Astrocyte of the spinal cord (primary cell): ENCODE measurements at regions not wholly inside any gene's neighbourhood (a gene's known extent, or its start where the extent isn't known, plus 50 kb on each side); places are given as distances from the start of the nearest gene placed in this dataset.
"Not testable (repeated sequence)": the region's sequence is repeated elsewhere in the genome, so short reads cannot be mapped to it uniquely, and the experiment has no call there.

Experiments used
- DNase-seq: peaks from one replicate; pipeline ENCODE4 v3.0.0; 2011; ENCODE audit warnings: low read depth, low spot score
- H3K4me3 ChIP-seq: 2 replicates; pipeline ENCODE4 v1.5.1; 2011; ENCODE audit warnings: low read depth, mild to moderate bottlenecking, low read length, moderate library complexity
- in situ Hi-C: cut with HindIII; loops from 2 replicates; pipeline ENCODE4 v1.10.0; 2017; ENCODE audit warnings: low sequenced_read_pairs
- TF ChIP-seq, protein P1 (sequence below): IDR thresholded peaks from 2 replicates; pipeline ENCODE4 v1.5.1; 2012; ENCODE audit warnings: low read depth, mild to moderate bottlenecking, low read length, inconsistent platforms

DNA sequence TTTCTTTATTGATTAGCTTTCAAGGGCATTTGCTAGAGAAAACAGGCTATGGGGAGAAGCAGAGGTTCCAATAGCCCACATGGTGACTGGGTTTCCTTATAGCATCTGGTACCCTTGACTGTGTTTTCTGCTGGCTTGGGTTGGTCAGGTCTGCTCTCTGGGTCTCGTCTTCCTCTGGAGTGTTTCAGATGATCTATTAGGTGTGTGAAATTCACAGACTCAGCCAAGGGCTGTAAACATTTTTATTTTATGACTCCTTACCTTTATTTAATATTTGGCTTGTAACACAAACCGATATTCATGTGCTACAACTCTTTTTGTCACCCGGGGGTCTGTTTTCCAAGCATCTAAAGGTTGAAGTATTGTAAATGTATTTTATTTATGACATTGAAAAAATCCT, 338.9 kb downstream of the GADD45G start:
- H3K4me3 ChIP-seq: no peak overlapping the region
- in situ Hi-C loops: no loop called here
- TF ChIP-seq, protein P1, sequence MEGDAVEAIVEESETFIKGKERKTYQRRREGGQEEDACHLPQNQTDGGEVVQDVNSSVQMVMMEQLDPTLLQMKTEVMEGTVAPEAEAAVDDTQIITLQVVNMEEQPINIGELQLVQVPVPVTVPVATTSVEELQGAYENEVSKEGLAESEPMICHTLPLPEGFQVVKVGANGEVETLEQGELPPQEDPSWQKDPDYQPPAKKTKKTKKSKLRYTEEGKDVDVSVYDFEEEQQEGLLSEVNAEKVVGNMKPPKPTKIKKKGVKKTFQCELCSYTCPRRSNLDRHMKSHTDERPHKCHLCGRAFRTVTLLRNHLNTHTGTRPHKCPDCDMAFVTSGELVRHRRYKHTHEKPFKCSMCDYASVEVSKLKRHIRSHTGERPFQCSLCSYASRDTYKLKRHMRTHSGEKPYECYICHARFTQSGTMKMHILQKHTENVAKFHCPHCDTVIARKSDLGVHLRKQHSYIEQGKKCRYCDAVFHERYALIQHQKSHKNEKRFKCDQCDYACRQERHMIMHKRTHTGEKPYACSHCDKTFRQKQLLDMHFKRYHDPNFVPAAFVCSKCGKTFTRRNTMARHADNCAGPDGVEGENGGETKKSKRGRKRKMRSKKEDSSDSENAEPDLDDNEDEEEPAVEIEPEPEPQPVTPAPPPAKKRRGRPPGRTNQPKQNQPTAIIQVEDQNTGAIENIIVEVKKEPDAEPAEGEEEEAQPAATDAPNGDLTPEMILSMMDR: no peak
- no peak for DNase-seq

DNA sequence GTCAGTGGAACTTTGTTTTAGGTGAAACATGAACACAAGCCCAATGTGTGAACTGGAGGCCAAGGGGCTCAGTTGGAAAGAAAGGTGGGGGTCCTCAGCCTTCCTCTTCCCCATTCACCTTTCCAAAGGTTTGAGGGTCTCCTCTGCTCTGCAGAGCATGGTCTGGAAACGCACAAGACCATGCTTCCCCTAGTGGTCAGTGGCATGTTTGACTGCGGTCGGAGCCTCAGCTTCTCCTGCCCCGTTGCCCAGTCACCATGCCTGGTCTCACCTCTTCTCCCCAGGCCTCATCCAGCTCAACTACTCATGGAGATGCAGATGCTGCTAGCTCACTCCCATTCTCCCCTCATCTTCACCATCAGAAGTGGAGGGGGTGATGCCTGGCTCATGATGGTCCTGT, 340.3 kb downstream of the GADD45G start:
- in situ Hi-C loops: no loop called here
- TF ChIP-seq, protein P1: peak; percentile 27
- DNase-seq: no peak
- no peak overlapping the region for H3K4me3 ChIP-seq

DNA sequence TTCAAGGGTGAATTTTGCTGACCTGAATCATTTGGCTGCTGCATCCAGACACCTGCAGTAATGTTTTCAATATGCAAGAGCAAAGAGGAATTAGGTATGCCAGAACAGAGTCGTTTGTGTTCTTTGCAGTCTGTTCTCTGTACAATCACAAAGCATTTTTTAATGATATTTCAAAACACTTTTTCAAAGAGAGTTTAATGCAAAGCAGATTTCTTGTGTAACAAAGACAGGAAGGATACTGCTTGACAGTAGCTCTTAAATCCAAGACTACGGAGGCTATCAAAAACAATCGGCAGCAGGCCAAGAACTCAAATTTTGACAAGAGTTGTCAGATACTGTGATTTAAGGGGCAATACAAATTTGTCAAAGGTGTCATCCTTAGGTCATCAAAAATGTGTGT, 341.9 kb downstream of the GADD45G start:
- no peak overlapping the region for H3K4me3 ChIP-seq
- TF ChIP-seq, protein P1: no peak
- in situ Hi-C loops: no loop called here
- DNase-seq: no peak

DNA sequence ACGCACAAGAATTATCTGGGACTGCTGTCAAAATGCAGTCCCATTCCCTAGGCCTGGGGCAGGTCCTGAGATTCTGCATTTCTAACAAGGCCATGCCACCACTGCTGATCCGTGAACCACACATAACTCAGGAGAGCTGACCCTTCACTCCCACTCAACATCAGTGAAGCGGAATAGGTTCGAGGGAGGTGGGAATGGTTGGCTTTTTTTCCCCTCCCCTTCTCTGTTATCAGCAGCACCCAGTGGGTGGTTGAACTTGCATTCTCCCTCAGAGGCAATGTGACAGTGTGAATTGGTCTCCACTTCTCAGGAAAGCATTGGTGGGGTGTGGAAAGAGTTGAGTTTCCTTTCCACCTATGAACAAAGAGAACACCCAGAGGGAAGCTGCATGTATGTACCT, 344.3 kb downstream of the GADD45G start:
- in situ Hi-C loops: no loop called here
- TF ChIP-seq, protein P1: no peak
- no peak for DNase-seq

DNA sequence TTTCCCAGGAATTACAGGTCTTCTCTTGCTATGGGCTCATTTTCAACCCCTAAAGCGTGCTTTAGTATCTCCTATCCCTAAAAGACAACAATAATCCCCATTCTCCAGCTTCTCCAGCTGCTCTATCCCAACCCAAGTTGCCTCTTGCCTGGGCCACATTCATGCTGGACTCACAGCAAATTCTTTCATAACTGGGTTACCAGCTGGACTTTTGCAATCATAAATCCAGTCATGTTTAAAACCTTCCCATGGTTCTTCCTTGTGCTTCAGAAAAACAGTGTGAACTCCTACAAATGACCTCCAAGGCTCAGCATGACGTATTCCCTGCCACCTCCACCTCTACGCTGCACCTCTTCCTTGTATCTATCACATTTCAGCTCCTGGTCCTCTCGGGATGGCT, 346.9 kb downstream of the GADD45G start:
- in situ Hi-C loops: no loop called here
- no peak overlapping the region for H3K4me3 ChIP-seq
- TF ChIP-seq, protein P1: no peak
- no peak for DNase-seq

More for the DNA sequence above, 344.3 kb downstream of the GADD45G start:
- H3K4me3 ChIP-seq: no peak overlapping the region

DNA sequence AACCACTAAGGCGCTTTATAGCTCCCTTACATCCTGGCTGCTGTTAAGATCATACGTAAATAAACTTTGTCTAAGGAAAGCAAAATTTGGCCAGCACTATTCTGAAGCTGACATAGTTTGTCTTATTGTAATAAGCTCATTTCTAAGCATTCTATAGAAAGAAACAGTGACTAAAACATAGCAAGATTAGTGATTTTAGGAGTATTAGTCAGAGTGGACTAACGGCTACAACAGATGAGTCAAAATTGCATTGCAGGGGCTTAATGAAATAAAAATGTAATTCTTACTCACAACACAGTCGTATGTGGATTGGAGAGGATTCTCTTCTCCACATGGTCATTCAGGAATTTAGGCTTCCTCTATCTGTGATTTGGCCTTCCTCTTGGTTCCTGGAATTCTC, 347.6 kb downstream of the GADD45G start:
- no peak overlapping the region for H3K4me3 ChIP-seq
- DNase-seq: peak; percentile 57
- TF ChIP-seq, protein P1: no peak
- in situ Hi-C loops: no loop called here

DNA sequence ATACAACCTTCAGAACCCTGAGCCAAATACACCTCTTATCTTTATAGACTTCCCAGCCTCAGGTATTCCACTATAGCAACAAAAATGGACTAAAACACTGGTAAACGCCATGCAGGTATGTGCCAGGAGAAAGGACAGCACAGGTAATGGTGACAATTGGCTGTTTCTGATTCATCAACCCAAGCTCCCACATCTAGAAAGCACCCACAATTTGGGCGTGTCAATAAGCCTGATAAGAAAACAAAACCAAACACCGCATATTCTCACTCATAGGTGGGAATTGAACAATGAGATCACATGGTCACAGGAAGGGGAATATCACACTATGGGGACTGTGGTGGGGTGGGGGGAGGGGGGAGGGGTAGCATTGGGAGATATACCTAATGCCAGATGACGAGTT, 348.5 kb downstream of the GADD45G start:
- H3K4me3 ChIP-seq, in situ Hi-C loops, DNase-seq: not testable (repeated sequence)
